SK-N-SH (cell line): ENCODE measurements at regions not wholly inside any gene's neighbourhood (a gene's known extent, or its start where the extent isn't known, plus 50 kb on each side); places are given as distances from the start of the nearest gene placed in this dataset.

ENCODE experiments used
- EP300 ChIP-seq, 2 experiments: IDR thresholded peaks; 2 replicates each; pipeline versions ENCODE4 v1.4.0 to v1.6.1; 2012; ENCODE audit warnings: borderline replicate concordance in 1 of 2, low read depth in 1 of 2, low read length in 1 of 2
- EZH2phosphoT487 ChIP-seq: fragments of 200-600 bp; sonication (generic); IDR thresholded peaks from 2 replicates; pipeline ENCODE4 v1.6.1; 2017; ENCODE audit warnings: low read depth, mixed run types, mild to moderate bottlenecking, antibody characterized with exemption, moderate library complexity, borderline replicate concordance
- GABPA ChIP-seq: IDR thresholded peaks from 2 replicates; pipeline ENCODE4 v1.4.0; 2012; ENCODE audit warnings: low read depth, mild to moderate bottlenecking
- JUND ChIP-seq: IDR thresholded peaks from 2 replicates; pipeline ENCODE4 v1.4.0; 2012
- POLR2AphosphoS5 ChIP-seq: IDR thresholded peaks from 2 replicates; pipeline ENCODE4 v1.6.1; 2012; ENCODE audit warnings: low read depth, low read length
- RFX5 ChIP-seq: IDR thresholded peaks from 2 replicates; pipeline ENCODE4 v1.6.1; 2012; ENCODE audit warnings: mild to moderate bottlenecking, improper control_type of control experiment, low read length
- TAF1 ChIP-seq: IDR thresholded peaks from 2 replicates; pipeline ENCODE4 v1.6.1; 2012; ENCODE audit warnings: low read depth, mild to moderate bottlenecking, low read length, moderate library complexity, borderline replicate concordance
- TCF12 ChIP-seq: IDR thresholded peaks from 2 replicates; pipeline ENCODE4 v1.4.0; 2012
- TF ChIP-seq, protein P1 (sequence below): fragments of 200-600 bp; sonication (generic); IDR thresholded peaks from 2 replicates; pipeline ENCODE4 v1.6.1; 2017; ENCODE audit warnings: antibody characterized with exemption, mild to moderate bottlenecking, moderate library complexity
- TF ChIP-seq, protein P2 (sequence below): IDR thresholded peaks from 2 replicates; pipeline ENCODE4 v1.4.0; 2012; ENCODE audit warnings: low read depth
- TF ChIP-seq, protein P3 (sequence below): IDR thresholded peaks from 2 replicates; pipeline ENCODE4; 2012

DNA sequence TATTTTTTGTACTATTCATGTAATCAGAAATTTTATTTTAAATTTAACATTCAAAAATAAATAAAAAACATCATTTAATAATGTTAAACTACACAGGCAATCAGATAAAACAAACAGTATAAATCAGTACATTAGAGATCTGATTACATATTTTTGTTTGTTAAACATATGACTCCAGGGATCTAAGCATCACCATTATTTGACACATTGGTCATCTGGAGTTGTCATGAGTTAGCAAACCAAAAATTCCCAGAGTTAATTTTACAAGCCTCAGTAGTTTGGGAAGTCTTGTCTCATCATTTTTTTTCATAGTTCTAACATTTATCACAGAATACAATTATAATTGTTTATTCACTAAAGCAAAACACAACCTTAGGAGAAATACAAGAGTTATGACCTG is 770.8 kb upstream of the SLITRK6 start:
- TF ChIP-seq, protein P1, sequence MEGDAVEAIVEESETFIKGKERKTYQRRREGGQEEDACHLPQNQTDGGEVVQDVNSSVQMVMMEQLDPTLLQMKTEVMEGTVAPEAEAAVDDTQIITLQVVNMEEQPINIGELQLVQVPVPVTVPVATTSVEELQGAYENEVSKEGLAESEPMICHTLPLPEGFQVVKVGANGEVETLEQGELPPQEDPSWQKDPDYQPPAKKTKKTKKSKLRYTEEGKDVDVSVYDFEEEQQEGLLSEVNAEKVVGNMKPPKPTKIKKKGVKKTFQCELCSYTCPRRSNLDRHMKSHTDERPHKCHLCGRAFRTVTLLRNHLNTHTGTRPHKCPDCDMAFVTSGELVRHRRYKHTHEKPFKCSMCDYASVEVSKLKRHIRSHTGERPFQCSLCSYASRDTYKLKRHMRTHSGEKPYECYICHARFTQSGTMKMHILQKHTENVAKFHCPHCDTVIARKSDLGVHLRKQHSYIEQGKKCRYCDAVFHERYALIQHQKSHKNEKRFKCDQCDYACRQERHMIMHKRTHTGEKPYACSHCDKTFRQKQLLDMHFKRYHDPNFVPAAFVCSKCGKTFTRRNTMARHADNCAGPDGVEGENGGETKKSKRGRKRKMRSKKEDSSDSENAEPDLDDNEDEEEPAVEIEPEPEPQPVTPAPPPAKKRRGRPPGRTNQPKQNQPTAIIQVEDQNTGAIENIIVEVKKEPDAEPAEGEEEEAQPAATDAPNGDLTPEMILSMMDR: no peak
- TF ChIP-seq EP300 (IDR thresholded peaks at IDR 0.05; ENCODE audit: borderline replicate concordance in 1 of 2, low read depth in 1 of 2, low read length in 1 of 2): no peak
- no peak for TF ChIP-seq POLR2AphosphoS5
- TF ChIP-seq TCF12: no peak
- no peak for TF ChIP-seq GABPA
- no peak for TF ChIP-seq TAF1
- TF ChIP-seq EZH2phosphoT487: no peak
- TF ChIP-seq, protein P2, sequence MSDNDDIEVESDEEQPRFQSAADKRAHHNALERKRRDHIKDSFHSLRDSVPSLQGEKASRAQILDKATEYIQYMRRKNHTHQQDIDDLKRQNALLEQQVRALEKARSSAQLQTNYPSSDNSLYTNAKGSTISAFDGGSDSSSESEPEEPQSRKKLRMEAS: no peak
- TF ChIP-seq JUND: no peak
- TF ChIP-seq RFX5: no peak
- TF ChIP-seq, protein P3, sequence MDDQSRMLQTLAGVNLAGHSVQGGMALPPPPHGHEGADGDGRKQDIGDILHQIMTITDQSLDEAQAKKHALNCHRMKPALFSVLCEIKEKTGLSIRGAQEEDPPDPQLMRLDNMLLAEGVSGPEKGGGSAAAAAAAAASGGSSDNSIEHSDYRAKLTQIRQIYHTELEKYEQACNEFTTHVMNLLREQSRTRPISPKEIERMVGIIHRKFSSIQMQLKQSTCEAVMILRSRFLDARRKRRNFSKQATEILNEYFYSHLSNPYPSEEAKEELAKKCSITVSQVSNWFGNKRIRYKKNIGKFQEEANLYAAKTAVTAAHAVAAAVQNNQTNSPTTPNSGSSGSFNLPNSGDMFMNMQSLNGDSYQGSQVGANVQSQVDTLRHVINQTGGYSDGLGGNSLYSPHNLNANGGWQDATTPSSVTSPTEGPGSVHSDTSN: no peak
